Smooth muscle cell (in vitro differentiated cells): ENCODE measurements at regions not wholly inside any gene's neighbourhood (a gene's known extent, or its start where the extent isn't known, plus 50 kb on each side); places are given as distances from the start of the nearest gene placed in this dataset.

Source experiments
- DNase-seq: peaks from one replicate; lab custom pipeline; 2025; ENCODE audit not compliant: unreplicated experiment; lab: John Stamatoyannopoulos, UW
- H2AFZ ChIP-seq: fragments of 200-600 bp; sonication (generic); 2 replicates; pipeline ENCODE4 v1.6.0; 2016; ENCODE audit warnings: antibody characterized with exemption, low read depth, mild to moderate bottlenecking
- H3F3A ChIP-seq: fragments of 200-600 bp; sonication (generic); 2 replicates; pipeline ENCODE4 v1.6.0; 2017; ENCODE audit warnings: antibody characterized with exemption, low read depth
- H3K27ac ChIP-seq: fragments of 200-600 bp; sonication (generic); 2 replicates; pipeline ENCODE4 v1.5.1; 2016; ENCODE audit warnings: low read depth, mild to moderate bottlenecking
- H3K27me3 ChIP-seq: fragments of 200-600 bp; sonication (generic); 2 replicates; pipeline ENCODE4 v1.6.1; 2016; ENCODE audit warnings: low read depth, mild to moderate bottlenecking
- H3K36me3 ChIP-seq: fragments of 200-600 bp; sonication (generic); 2 replicates; pipeline ENCODE4 v1.5.1; 2016; ENCODE audit warnings: low read depth
- H3K4me1 ChIP-seq: fragments of 200-600 bp; sonication (generic); 2 replicates; pipeline ENCODE4 v1.5.1; 2016; ENCODE audit warnings: low read depth
- H3K4me2 ChIP-seq: fragments of 200-600 bp; sonication (generic); 2 replicates; pipeline ENCODE4 v1.6.0; 2016; ENCODE audit warnings: mild to moderate bottlenecking
- H3K4me3 ChIP-seq: fragments of 200-600 bp; sonication (generic); 2 replicates; pipeline ENCODE4 v1.5.1; 2016; ENCODE audit warnings: mild to moderate bottlenecking
- H3K79me2 ChIP-seq: fragments of 200-600 bp; sonication (generic); 2 replicates; pipeline ENCODE4 v1.6.0; 2016; ENCODE audit warnings: low read depth, mild to moderate bottlenecking
- H3K9ac ChIP-seq: fragments of 200-600 bp; sonication (generic); 2 replicates; pipeline ENCODE4 v1.6.0; 2016; ENCODE audit warnings: low read depth
- H3K9me3 ChIP-seq: fragments of 200-600 bp; sonication (generic); replicated peaks from 2 replicates; pipeline ENCODE4 v1.5.1; 2016; ENCODE audit warnings: low read depth
- H4K20me1 ChIP-seq: fragments of 200-600 bp; sonication (generic); 2 replicates; pipeline ENCODE4 v1.6.0; 2016; ENCODE audit warnings: low read depth
- CTCF ChIP-seq: fragments of 200-600 bp; sonication (generic); IDR thresholded peaks from 2 replicates; pipeline ENCODE4 v1.5.1; 2017; ENCODE audit warnings: borderline replicate concordance, mild to moderate bottlenecking, antibody characterized with exemption; ENCODE audit not compliant: insufficient read depth, poor library complexity, severe bottlenecking
- WGBS: methylation state at CpG from one replicate; pipeline ENCODE4 v1.1.7; 2016; ENCODE audit warnings: low lambda C conversion rate; 5-methylcytosine and 5-hydroxymethylcytosine counted together

GRCh38 chr5:6201631-6202030 is 176.7 kb downstream of the MED10 start:
- Histone ChIP-seq H3K4me2 (no peak overlapping the region), H3K9ac (no peak overlapping the region), H3K27ac (no peak overlapping the region), H3K36me3 (no peaks in the 10 kb centered on the region), H3K4me1 (no peaks in the 10 kb centered on the region), H4K20me1 (no peaks in the 10 kb centered on the region), H3F3A (no peaks in the 10 kb centered on the region), H3K9me3 (no peaks in the 10 kb centered on the region), H2AFZ (no peak overlapping the region), H3K27me3 (no peaks in the 10 kb centered on the region), H3K4me3 (no peak overlapping the region), H3K79me2 (no peaks in the 10 kb centered on the region)
- TF ChIP-seq CTCF = no peak
- no peak for DNase-seq
- WGBS = 91% methylated on average over 6 of the region's 6 CpGs

GRCh38 chr5:6198531-6198930 is 179.8 kb downstream of the MED10 start:
- WGBS = 94% methylated on average over 5 of the region's 5 CpGs
- Histone ChIP-seq H2AFZ (no peak overlapping the region), H3K27me3 (no peaks in the 10 kb centered on the region), H3K4me2 (no peak overlapping the region), H3K9ac (no peak overlapping the region), H3K79me2 (no peaks in the 10 kb centered on the region), H3K4me3 (no peak overlapping the region), H3K36me3 (no peaks in the 10 kb centered on the region), H3K4me1 (no peaks in the 10 kb centered on the region), H3K9me3 (no peaks in the 10 kb centered on the region), H3F3A (no peaks in the 10 kb centered on the region), H3K27ac (no peak overlapping the region), H4K20me1 (no peaks in the 10 kb centered on the region)
- no peak for DNase-seq
- no peak for TF ChIP-seq CTCF

GRCh38 chr5:6197427-6197826 is 180.9 kb downstream of the MED10 start:
- no peak for DNase-seq
- Histone ChIP-seq H3K4me1 (no peaks in the 10 kb centered on the region), H2AFZ (no peak overlapping the region), H3K27me3 (no peaks in the 10 kb centered on the region), H3F3A (no peaks in the 10 kb centered on the region), H3K4me2 (no peak overlapping the region), H3K79me2 (no peaks in the 10 kb centered on the region), H3K9ac (no peak overlapping the region), H3K36me3 (no peaks in the 10 kb centered on the region), H4K20me1 (no peaks in the 10 kb centered on the region), H3K9me3 (no peaks in the 10 kb centered on the region), H3K27ac (no peak overlapping the region), H3K4me3 (no peak overlapping the region)
- 90% methylated on average over 7 of the region's 7 CpGs for WGBS
- TF ChIP-seq CTCF = no peak

DNA sequence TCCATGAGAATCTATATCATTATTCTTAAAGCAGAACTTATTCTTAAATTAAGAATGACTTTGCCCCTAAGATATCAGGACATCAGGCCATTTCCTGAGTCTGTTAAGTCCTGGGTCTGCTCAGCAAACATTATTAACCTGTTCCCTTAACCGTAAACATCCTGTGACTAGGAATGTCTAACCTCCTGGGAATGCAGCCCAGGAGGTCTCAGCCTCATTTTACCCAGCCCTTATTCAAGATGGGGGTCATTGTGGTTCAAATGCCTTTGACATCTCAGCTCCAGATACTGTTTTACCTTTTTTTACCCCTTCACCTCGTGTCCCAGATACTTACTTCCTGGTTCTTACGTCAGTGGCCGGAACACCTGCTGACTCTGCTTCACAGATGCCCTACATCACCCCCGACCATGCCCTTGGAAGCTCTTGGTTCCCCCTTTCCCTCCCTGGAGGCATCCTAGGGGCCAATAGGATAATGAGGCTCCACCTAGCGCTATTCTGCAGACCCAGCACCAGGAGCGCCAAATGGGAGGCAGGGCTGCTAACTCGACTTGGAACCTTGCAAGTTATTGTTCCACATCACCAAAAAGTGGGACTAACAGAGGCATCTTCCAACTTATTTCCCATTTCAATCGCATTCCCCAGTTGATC is 182.5 kb downstream of the MED10 start:
- Histone ChIP-seq H3K27ac (no peak overlapping the region), H3K79me2 (no peaks in the 10 kb centered on the region), H3F3A (no peaks in the 10 kb centered on the region), H3K4me3 (no peak overlapping the region), H2AFZ (no peak overlapping the region), H3K9ac (no peak overlapping the region), H3K4me2 (no peak overlapping the region), H3K9me3 (no peaks in the 10 kb centered on the region), H3K4me1 (no peaks in the 10 kb centered on the region), H3K27me3 (no peaks in the 10 kb centered on the region), H4K20me1 (no peaks in the 10 kb centered on the region), H3K36me3 (no peaks in the 10 kb centered on the region)
- no peak for DNase-seq
- TF ChIP-seq CTCF = no peak
- 67% methylated on average over 9 of the region's 9 CpGs for WGBS
